Keratinocyte (primary cell): ENCODE measurements at regions not wholly inside any gene's neighbourhood (a gene's known extent, or its start where the extent isn't known, plus 50 kb on each side); places are given as distances from the start of the nearest gene placed in this dataset.

Experiments
- EZH2 ChIP-seq: IDR thresholded peaks from one replicate; pipeline ENCODE4 v1.6.1; 2012; ENCODE audit warnings: inconsistent platforms, mild to moderate bottlenecking, low read length, moderate library complexity
- TF ChIP-seq, protein P1 (sequence below), 3 experiments: IDR thresholded peaks in 1 of 3; conservative IDR thresholded peaks in 1 of 3; optimal IDR thresholded peaks in 1 of 3; 2 replicates in 2 of 3; 3 replicates in 1 of 3; pipeline versions ENCODE3 to v1.5.1; 2011; ENCODE audit warnings: low read length in 3 of 3, mild to moderate bottlenecking in 3 of 3, moderate library complexity in 2 of 3, control low read depth in 1 of 3, inconsistent platforms in 1 of 3; ENCODE audit not compliant: insufficient read depth in 2 of 3; ENCODE audit errors: extremely low read depth in 1 of 3

DNA sequence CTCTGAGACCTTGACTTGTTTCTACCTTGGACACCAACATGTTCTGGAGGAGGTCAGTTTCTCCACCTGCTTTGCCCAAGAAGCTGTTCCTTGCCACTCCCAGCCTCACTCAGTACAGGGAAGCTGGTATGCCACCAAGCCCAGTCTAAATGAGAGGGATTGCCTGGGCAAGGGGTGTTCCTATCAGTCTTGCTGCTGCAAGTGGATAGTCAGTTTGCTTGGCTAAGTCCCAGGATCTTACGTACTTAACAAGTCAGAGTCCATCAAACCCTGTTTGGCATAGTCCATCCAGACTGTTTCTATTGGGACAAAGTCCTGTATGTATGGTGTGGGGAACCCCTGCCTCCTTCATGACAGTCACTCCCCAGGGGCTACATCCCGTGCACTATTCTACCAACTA is 66.6 kb downstream of the RPL27A start:
- TF ChIP-seq, protein P1, sequence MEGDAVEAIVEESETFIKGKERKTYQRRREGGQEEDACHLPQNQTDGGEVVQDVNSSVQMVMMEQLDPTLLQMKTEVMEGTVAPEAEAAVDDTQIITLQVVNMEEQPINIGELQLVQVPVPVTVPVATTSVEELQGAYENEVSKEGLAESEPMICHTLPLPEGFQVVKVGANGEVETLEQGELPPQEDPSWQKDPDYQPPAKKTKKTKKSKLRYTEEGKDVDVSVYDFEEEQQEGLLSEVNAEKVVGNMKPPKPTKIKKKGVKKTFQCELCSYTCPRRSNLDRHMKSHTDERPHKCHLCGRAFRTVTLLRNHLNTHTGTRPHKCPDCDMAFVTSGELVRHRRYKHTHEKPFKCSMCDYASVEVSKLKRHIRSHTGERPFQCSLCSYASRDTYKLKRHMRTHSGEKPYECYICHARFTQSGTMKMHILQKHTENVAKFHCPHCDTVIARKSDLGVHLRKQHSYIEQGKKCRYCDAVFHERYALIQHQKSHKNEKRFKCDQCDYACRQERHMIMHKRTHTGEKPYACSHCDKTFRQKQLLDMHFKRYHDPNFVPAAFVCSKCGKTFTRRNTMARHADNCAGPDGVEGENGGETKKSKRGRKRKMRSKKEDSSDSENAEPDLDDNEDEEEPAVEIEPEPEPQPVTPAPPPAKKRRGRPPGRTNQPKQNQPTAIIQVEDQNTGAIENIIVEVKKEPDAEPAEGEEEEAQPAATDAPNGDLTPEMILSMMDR (optimal IDR thresholded peaks at IDR 0.05 in 1 of 3, IDR thresholded peaks at IDR 0.05 in 1 of 3, conservative IDR thresholded peaks at IDR 0.05 in 1 of 3; ENCODE audit: extremely low read depth in 1 of 3, insufficient read depth in 2 of 3, low read length in 3 of 3), result no peak
- no peak for TF ChIP-seq EZH2
